Inferior parietal cortex (tissue), 1 donor: ENCODE measurements at regions not wholly inside any gene's neighbourhood (a gene's known extent, or its start where the extent isn't known, plus 50 kb on each side); places are given as distances from the start of the nearest gene placed in this dataset.

Experiments
- DNase-seq: peaks from one replicate; pipeline ENCODE4 v3.0.0-alpha.2; 2016; ENCODE audit errors: extremely low spot score

DNA sequence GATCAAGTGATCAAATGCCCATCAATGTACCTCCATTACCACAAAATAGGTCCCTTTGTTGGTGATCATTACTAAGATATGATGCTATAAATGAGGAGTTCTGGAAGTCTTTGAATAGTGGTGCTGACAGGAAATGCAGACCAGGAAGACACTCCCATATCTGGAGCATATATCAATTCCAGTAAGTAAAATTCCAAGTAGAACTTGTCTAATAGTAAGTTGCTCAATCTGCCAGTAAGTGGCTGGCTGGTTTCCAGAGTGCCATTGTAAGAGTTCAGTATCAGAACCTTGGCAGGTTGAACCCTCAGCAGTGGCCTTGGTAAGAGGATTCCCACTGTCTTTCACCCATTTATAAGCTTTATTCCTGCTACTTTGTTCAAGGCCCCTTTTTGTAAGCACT, 379.9 kb upstream of the RBMS3 start:
- DNase-seq, result no peak

DNA sequence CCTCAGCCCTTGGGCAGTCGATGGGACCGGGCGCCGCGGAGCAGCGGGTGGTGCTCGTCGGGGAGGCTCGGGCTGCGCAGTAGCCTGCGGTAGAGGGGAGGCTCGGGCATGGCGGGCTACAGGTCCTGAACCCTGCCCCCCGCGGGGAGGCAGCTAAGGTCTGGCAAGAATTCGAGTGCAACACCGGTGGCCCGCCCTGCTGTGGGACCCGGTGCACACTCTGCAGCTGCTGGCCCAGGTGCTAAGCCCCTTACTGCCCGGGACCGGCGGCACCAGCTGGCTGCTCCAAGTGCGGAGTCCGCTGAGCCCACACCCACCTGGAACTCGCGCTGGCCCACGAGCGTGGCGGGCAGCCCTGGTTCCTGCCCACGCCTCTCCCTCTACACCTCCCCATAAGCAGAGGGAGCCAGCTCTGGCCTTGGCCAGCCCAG, 377.7 kb upstream of the RBMS3 start:
- no peak for DNase-seq

DNA sequence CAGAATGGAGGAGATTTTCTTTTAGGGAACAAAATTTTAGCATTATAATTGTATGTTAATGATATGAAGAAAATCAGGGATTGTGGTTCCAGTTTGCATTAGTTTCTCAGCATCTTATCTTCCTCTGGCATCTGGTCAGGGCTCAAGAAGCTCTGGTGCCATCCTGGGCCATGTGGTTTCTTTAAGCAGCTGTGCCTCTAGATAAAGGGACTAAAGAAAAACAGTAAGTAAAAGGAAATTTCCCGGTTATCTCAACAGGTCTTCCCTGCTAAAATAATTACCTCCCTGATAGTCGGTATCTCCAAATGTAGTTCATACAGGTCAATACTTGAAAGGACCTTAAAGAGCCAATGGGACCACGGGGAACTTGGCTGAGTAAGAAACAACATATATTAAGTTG, 375.1 kb upstream of the RBMS3 start:
- no peak for DNase-seq

DNA sequence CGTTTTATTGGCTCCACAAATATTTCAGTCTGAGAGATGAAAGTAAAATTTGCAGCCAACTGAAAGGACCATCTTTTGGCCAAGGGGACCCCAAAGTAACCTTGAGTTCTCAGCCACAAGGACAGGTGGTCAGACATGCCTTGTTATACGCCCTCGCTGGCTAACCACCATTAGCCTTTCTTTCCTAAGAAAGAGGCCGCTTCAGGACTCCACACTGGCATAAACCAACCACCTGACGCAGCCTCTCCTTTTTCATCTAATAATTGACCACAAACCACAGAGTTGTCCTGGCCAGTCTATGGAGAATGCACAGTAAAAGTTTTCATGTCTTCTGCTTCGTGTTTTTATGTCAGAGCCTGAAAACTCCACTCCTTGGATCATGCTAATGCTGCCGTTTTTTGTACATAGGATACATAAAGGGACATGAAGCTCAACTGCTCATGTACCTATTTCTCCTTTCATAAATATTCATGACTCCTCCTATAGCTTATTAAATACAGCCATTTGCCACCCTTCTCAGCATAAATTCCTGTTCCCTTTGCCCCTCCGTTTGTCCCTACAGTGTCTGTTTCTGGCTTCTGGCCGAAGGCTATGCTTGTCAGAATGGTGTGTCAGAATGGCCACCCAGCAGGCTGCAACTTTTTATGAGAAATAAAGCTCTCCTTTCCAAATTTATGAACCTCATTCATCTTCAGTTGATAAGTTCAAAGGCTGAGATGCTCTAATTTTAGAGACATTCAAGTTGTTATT, 374.1 kb upstream of the RBMS3 start:
- no peak for DNase-seq

DNA sequence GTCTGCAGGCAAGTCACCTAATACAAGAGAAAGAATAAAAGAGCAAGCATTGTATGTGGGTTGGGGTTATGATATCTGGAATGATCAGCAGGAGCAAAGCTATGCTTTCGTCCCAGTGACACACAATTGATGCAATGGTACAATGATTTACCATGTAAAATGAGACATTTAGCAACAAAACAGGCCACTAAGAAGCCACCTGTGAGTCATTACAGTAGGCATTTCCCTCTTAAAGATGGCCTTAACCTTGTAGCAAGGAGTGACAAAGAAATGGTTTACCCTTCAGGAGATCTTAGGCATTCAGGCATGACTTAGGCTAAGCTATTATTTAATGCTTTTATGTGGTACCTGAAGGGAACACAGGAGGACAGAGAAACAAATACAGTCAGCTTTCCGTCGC, 373.3 kb upstream of the RBMS3 start:
- no peak for DNase-seq

DNA sequence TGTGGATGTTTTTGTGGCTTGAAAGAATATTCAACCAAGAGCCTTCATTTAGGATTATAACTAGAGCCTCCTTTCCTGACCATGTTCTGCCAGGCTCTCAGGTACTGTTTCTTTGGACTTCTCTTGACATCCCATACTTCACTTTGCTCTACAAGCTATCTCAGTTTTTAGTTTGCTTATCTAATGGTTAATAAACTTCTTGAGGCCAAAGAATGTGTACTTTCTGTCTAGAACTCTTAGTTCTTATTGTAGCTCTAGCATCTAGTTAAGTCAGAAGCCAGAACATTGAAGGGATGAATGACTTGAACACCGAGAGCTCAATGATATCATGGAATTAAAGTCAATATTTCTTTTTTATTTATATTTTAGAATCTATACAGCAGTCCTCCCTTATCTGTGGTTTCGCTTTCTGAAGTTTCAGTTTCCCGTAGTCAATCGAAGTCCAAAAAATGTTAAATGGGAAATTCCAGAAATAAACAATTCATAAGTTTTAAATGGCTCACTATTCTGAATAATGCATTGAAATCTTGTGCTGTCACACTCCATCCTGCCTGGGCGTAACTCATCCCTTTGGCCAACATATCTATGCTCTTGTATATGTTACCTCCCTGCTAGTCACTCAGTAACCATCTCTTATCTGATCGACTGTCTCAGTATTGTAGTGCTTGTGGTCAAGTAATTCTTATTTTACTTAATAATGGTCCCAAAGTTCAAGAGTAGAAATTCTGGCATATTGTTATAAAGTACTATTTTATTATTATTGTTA, 368.6 kb upstream of the RBMS3 start:
- DNase-seq, result no peak

DNA sequence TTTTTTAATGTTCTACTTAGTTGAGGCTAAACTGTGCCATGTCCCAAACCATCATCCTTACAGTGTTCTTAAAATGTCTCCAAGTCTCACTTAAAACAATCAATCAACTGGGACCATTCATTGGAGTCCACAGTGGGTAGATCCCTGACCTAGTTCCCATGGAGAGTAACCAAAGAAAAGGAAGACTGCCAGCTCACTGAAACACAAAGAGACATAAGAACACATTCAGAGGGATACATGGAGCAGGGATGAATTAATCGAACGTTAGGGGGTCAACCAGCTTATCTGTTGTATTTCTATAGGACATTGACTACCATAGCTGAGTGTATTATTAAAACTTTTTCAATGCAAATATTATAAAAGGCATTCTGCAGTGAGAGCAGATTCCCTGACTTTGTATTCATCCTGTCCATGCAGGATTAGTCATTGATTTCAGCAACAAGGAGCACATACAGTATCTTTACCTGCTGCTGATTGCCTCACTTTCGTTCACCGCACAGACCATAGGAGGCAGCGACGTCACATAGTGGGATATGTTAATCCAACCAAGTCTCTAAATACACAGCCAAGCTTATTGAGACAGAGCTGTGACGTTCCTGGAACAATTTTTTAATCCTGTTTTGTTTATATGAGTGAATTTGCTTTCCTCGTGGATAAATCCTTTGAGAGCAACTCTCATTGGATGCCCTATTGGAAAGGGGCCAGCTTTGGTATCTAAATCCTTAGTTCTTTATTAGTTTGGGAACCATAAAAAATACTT, 364.9 kb upstream of the RBMS3 start:
- no peak for DNase-seq

DNA sequence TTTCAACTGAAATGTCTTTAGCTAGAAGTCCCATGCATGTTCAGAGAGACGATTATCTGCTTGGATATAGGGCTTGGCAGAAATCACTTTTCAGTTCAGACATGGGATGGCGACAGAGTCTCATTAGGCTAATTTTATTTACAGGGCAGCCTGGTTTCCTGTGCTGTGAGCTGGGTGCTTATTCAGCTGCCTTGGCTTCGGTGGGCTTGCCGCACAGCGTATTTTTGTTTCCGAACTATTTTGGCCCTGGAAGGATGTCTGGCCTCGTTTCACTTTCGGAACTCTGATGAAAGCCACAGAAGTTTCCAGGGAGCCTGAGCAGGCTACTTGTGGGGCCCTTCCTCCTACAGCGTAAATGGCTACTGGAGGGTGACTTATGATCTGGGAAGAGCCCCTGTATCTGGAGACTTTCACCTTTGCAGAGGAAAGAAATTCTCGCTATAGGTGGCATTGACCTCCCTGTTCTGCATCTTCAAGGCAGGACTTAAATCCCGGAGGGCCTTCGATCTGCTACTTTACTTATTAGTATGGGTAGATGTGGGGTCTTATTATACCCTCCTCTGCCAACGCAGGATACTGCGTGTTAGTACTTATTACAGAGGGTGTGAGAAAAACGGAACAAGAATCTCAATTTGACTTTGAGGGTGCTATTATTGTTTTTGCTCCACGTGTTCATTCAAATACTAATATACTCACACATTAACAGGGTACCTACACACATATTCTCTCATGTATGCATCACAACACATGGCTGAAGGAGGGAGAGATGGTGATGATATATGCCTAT, 364.0 kb upstream of the RBMS3 start:
- peak; percentile 48 for DNase-seq

DNA sequence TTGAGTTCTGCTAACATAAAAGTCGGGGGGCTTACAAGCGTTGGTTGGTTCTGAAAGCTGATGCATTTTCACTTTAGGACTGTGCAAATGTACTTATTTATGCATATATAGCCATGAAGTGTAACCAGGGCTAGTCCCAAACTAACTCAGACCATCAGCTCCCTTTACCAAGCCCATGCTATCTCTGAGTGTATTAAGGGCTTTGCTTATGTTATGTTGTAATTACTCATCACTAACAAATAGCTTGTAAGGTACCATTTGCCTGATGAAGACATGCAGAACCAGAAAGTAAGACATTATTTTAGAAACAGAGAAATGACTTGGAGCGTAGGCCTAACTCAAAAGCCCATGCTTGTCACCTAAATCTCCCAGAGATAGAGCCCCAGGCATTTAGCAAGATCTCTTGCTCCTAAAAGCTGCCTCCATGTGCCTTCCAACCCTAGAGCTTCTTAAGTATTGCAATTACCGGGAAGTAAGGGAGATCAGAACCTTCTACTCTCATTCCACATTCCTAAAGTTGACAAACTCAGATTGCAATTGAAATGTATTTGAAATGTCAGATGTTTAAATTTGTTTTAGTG, 362.9 kb upstream of the RBMS3 start:
- no peak for DNase-seq

DNA sequence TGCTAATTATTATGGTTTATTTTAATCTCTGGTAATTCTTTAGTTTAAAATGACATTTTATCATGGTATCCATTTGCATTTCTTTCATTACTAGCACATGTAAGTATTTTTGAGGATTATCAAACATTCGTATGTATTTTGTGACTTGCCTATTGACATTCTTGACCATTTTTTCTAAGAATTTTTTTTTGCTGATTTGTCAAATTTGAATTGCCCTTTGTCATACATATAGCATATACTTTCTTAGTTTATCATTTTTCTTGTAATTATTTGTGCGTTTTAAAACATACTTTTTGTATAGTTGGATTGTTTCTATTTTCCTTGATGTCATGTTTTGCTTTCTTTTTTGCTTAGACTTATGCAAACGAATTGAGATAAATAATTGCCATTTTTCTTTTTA, 358.5 kb upstream of the RBMS3 start:
- no peak for DNase-seq

DNA sequence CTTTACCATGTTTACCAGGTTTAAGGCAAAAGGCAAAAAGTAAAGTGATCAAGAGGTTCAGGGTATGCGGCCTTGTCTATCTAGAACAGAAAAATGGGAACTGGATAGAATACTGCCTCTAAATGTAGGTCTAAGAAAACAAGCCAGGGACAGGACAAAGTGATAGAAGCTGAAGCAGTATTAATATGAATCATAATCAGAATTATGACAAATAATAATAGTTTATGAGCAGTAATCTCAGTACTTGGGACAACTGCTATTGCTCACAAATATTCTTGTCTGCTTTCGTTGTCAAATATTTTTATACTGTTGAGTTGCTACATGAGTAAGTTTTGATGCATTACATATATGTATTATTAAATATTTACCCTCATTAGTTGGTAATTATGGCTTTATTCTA, 356.9 kb upstream of the RBMS3 start:
- no peak for DNase-seq

DNA sequence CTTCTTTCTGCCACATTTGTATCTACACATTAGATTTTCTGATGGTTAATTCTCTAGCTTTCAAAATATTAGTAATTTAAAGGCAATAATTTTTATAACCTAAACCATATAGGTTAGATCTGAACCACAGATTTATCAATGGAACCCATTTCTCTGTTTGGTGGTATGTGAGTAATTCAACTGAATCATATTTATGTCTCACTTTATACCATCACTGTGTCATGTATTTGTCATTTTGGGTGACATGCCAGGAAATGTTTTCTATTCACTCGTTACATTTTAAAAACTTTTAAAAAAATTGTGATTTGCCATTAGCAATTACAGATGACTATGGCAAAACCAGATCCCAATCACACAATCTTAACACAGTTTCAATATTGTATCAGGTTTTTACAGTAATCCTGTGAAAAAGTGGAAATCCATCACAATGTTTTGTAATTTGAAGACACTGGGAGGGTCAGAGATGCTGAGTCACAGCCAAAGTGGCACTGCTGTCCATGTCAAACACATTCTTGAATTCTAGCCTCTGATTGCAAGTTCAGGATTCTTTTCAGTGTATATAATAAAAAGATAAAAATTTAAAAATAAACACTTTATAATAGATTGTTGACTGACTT, 356.0 kb upstream of the RBMS3 start:
- DNase-seq, result no peak

DNA sequence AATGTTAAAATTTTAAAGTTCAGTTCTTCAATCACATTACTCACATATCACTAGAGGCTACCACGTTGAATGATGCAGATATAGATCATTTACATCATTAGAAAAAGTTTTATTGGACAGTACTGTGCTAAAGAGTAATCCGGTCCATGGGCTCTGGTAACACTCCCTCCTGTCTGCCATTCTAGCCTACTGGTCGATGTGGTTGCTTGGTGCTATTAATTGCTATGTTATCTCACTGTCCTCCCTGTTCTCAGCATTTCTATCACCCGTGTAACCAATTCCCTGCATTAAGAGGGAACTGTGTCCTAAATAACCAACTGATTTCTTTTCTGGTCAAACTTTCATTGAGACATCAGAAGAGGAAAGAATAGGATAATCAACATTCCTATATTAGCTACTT, 347.5 kb upstream of the RBMS3 start:
- DNase-seq, result no peak

DNA sequence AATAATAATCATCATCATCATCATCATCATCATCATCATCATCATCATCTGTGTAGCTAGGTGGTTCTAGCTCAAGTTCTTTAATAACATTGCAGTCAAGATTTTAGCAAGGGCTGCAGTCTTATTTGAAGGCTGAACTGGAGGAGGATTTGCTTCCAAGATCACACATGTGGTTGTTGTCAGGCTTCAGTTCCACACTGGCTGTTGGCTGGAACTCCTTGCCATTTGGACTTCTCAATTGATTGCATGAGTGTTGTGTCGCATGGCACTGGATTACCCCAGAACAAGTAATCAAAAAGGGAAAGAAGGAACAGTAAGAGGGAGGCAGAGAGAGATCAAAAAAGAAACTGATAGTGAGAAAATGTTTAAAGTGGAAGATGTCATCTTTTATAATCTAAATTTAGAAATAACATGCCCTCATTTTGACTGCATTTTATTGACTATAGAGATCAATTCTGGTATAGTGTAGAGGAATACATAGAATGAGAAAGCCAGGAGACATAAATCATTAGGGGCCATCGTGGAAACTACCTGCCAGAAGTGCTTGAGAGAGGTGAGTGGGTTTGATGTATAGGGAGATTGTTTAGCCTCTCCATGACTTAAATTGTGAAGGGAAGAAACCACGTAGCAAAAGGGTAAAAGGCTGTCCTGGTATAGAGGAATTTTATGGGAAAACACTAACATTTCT, 346.6 kb upstream of the RBMS3 start:
- DNase-seq, result no peak

DNA sequence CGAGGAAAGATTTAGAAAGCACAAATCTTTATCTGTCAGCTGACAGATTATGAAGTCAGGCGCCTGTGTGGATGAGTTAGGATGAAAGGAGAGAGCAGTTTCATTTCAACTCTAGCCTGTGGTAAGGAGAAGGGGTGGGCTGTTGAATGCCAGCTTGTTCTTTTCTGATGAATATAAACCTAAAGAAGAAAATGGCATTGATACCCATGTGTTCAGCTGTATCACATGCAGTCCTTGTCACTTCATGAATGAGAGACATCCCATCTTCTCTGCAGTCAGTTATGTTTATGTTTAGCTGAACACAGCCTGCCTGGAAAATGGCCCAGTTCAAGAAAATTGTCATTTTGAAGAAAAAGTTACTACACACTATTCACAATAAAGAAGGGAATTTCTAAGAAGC, 345.7 kb upstream of the RBMS3 start:
- no peak for DNase-seq

DNA sequence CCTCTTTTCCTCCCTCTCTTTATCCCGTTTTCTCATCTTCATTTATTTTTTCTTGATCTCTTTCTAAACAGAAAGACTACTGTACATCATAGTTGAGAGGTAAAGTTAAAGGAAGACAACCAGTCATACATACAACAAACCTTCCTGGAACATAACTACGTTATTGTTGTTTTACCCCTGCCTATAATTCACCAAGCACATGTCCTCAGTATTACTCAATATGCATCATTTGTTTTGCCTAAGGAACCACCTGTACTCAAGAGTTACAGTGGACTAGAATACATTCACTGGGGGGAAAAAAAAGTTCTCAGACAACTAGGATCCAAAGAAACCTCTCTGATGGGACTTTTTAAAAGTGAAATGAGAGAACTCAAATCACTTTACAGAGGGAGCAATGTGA, 344.7 kb upstream of the RBMS3 start:
- no peak for DNase-seq

DNA sequence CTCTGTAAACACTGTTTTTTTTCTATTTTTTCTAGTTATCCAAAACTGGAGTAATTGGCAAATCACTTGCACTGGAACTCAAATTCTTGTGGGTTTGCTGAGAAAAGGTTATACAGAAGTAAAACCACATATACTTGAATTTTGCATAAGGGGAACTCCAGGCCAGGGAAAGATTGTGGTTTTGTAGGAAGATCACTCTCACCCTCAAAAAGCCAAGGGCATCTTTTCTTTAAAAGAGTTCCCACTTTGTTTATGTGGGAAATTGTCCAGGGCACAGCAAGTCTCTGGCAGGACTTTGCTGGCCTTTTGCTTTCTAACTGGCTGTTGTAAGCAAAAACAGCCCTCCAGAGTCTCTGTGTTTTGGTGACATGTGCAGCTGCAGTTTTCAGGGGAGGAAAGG, 340.3 kb upstream of the RBMS3 start:
- peak; percentile 8 for DNase-seq

DNA sequence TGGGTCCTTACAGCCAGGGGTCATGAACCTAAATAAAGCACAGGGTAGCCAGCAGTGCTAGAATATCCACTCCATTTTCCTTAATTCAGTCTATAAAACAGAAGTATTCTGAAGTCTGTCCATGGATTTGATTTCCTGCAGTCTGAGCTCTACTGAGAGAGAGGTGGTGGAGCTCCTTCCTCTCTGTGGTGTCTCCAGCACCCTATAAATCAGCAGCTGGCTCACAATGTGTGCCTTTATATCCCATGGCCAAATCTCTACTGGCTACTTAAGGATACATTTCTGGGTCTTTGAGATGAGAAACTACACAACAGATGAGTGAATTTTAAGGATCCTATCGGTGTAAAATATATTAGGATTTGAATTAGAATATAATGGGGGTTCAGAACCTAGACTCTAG, 339.9 kb upstream of the RBMS3 start:
- no peak for DNase-seq

DNA sequence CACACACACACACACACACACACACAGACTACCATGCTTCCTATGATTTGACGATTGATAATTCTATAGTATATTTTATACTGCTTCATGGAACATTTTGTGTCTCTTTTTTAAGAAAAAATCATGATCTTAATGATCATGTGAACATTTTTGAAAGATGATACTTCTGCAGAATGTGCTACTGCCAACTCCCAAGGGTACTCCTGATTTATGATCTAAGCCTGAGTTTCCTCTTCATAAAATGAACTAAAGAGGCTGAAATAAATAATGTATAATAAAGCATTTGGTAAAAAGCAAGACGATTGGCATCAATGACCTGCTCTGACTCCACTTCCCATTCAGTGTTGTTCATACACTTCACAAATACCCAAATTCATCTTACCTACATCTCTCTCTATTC, 333.8 kb upstream of the RBMS3 start:
- no peak for DNase-seq

DNA sequence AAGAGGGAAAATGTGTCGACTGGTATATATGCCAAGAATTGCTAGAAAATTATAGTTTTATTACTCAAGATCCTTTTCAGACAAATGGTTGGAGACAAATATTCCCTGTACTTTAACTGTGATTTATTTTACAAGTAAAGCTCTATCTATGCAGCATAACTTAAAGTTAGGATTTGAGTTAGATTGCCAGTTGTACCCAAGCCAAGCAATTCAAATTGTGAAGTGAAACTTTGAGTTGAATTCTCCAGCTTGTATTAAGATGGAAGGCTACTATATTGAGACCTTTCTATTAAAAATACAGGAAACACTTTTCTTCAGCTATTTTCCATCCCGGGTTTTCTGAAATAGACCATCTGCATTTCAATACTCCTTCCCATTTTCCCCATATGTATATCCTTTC, 333.1 kb upstream of the RBMS3 start:
- no peak for DNase-seq

DNA sequence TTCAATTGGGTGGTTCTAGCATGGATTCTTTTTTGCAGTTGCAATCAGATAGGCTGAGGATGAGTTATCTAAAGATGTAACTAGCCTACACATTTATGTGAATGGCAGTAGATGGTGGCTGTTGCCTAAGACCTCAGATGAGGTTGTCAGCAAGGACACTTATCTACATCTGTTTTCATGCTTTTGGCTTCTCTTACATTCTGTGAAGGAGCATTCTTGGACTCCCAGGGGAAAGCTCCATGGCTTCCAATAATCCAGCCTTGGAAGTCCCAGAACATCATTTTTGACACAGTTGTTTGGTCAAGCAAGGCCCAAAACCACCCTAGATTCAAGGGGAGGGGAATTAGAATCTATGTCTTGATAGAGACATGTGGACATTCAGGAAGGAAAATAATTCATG, 332.2 kb upstream of the RBMS3 start:
- no peak for DNase-seq
